ENCODE measurements at regions not wholly inside any gene's neighbourhood (a gene's known extent, or its start where the extent isn't known, plus 50 kb on each side); places are given as distances from the start of the nearest gene placed in this dataset.

- TF ChIP-seq, protein P1, sequence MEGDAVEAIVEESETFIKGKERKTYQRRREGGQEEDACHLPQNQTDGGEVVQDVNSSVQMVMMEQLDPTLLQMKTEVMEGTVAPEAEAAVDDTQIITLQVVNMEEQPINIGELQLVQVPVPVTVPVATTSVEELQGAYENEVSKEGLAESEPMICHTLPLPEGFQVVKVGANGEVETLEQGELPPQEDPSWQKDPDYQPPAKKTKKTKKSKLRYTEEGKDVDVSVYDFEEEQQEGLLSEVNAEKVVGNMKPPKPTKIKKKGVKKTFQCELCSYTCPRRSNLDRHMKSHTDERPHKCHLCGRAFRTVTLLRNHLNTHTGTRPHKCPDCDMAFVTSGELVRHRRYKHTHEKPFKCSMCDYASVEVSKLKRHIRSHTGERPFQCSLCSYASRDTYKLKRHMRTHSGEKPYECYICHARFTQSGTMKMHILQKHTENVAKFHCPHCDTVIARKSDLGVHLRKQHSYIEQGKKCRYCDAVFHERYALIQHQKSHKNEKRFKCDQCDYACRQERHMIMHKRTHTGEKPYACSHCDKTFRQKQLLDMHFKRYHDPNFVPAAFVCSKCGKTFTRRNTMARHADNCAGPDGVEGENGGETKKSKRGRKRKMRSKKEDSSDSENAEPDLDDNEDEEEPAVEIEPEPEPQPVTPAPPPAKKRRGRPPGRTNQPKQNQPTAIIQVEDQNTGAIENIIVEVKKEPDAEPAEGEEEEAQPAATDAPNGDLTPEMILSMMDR (tag by site-specific recombination; IDR thresholded peaks at IDR 0.05), result no peak
- TF ChIP-seq PRDM6 (tag by site-specific recombination; IDR thresholded peaks at IDR 0.05), result no peak
- TF ChIP-seq AEBP2 (tag by site-specific recombination; IDR thresholded peaks at IDR 0.05; ENCODE audit: borderline replicate concordance), result no peak
- no peak for TF ChIP-seq ZNF792 (tag by site-specific recombination; IDR thresholded peaks at IDR 0.05)
- no peak for TF ChIP-seq KLF10 (tag by site-specific recombination; IDR thresholded peaks at IDR 0.05)
- TF ChIP-seq YY1 (tag by site-specific recombination; IDR thresholded peaks at IDR 0.05), result no peak
- TF ChIP-seq, protein P2, sequence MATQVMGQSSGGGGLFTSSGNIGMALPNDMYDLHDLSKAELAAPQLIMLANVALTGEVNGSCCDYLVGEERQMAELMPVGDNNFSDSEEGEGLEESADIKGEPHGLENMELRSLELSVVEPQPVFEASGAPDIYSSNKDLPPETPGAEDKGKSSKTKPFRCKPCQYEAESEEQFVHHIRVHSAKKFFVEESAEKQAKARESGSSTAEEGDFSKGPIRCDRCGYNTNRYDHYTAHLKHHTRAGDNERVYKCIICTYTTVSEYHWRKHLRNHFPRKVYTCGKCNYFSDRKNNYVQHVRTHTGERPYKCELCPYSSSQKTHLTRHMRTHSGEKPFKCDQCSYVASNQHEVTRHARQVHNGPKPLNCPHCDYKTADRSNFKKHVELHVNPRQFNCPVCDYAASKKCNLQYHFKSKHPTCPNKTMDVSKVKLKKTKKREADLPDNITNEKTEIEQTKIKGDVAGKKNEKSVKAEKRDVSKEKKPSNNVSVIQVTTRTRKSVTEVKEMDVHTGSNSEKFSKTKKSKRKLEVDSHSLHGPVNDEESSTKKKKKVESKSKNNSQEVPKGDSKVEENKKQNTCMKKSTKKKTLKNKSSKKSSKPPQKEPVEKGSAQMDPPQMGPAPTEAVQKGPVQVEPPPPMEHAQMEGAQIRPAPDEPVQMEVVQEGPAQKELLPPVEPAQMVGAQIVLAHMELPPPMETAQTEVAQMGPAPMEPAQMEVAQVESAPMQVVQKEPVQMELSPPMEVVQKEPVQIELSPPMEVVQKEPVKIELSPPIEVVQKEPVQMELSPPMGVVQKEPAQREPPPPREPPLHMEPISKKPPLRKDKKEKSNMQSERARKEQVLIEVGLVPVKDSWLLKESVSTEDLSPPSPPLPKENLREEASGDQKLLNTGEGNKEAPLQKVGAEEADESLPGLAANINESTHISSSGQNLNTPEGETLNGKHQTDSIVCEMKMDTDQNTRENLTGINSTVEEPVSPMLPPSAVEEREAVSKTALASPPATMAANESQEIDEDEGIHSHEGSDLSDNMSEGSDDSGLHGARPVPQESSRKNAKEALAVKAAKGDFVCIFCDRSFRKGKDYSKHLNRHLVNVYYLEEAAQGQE (tag by site-specific recombination; IDR thresholded peaks at IDR 0.05), result no peak
- TF ChIP-seq GLI4 (tag by site-specific recombination; IDR thresholded peaks at IDR 0.05), result no peak
- TF ChIP-seq ZBTB26 (tag by site-specific recombination; optimal IDR thresholded peaks at IDR 0.05), result no peak
- no peak for TF ChIP-seq ZNF292 (tag by site-specific recombination; IDR thresholded peaks at IDR 0.05; ENCODE audit: borderline replicate concordance, low read depth)
- no peak for TF ChIP-seq ZNF175 (tag by site-specific recombination; IDR thresholded peaks at IDR 0.05)
- no peak for TF ChIP-seq ZNF623 (tag by site-specific recombination; IDR thresholded peaks at IDR 0.05)
Measured at GRCh38 chr6:54040545-54040944, 70.7 kb upstream of the MLIP start.

Measured in HEK293 (cell line).